ENCODE measurements at regions not wholly inside any gene's neighbourhood (a gene's known extent, or its start where the extent isn't known, plus 50 kb on each side); places are given as distances from the start of the nearest gene placed in this dataset.

DNA sequence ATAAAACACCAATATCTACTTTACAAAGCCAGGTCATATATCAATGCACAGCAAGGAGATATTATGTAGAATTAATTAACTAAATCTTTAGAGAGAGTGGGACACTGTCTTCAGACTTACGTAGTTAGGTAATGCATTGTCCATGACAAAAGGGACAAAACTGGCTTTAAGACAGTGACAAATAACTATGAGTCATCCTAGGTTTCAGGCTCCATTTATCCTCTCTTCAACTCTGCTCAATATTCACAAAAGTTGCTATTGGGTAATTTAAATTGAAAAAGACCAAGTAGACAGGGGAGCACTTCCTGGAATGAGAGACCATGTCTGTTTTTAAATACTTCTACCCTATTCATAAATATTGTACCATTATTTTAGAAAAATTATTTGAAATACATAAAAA lies 464.5 kb downstream of the ARL4A start:
- CTCF ChIA-PET = no interaction called here
- TF ChIP-seq, protein P1, sequence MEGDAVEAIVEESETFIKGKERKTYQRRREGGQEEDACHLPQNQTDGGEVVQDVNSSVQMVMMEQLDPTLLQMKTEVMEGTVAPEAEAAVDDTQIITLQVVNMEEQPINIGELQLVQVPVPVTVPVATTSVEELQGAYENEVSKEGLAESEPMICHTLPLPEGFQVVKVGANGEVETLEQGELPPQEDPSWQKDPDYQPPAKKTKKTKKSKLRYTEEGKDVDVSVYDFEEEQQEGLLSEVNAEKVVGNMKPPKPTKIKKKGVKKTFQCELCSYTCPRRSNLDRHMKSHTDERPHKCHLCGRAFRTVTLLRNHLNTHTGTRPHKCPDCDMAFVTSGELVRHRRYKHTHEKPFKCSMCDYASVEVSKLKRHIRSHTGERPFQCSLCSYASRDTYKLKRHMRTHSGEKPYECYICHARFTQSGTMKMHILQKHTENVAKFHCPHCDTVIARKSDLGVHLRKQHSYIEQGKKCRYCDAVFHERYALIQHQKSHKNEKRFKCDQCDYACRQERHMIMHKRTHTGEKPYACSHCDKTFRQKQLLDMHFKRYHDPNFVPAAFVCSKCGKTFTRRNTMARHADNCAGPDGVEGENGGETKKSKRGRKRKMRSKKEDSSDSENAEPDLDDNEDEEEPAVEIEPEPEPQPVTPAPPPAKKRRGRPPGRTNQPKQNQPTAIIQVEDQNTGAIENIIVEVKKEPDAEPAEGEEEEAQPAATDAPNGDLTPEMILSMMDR (IDR thresholded peaks at IDR 0.05; ENCODE audit: unreplicated experiment) = no peak
- no peak for DNase-seq
- no TSS peak for BruUV-seq (replicated peaks)
- no peaks in the 10 kb centered on the region for H3K9me3 Mint-ChIP-seq (ENCODE audit: low read depth, unreplicated experiment)
- intact Hi-C loops (cut with micrococcal nuclease; ENCODE audit: unreplicated experiment) = no loop called here
- no peak overlapping the region for H3K4me3 Mint-ChIP-seq (ENCODE audit: low read depth, unreplicated experiment)
- peaks cover 7% of the 10 kb centered on the region for H3K4me1 Mint-ChIP-seq (ENCODE audit: low read depth, unreplicated experiment)
- H3K27ac Mint-ChIP-seq (ENCODE audit: unreplicated experiment) = no peak overlapping the region
- H3K36me3 Mint-ChIP-seq (ENCODE audit: insufficient read depth, unreplicated experiment) = no peaks in the 10 kb centered on the region
- H3K27me3 Mint-ChIP-seq (ENCODE audit: unreplicated experiment) = no peaks in the 10 kb centered on the region

DNA sequence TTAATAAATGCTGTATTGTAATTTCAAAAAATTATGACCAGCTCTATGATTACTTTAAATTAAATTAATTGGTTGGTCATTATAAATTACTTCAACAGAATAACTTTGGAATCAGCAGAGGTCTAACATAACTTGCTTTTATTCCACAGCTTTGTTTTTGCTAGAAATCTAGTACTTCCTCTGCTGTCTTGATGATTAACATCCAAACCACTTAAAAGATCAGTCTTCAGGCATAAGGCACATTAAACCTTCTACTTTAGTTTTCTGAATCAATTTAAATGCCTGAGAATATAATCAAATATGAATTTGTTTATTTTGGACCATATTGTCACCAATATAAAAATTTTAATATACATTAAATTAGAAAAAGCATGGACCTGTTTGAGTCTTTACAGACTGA lies 465.3 kb downstream of the ARL4A start:
- TF ChIP-seq, protein P1 (IDR thresholded peaks at IDR 0.05; ENCODE audit: unreplicated experiment) = no peak
- Mint-ChIP-seq H3K36me3 (ENCODE audit: insufficient read depth, unreplicated experiment) (no peaks in the 10 kb centered on the region), H3K27ac (ENCODE audit: unreplicated experiment) (no peak overlapping the region), H3K27me3 (ENCODE audit: unreplicated experiment) (no peaks in the 10 kb centered on the region), H3K9me3 (ENCODE audit: low read depth, unreplicated experiment) (no peaks in the 10 kb centered on the region), H3K4me3 (ENCODE audit: low read depth, unreplicated experiment) (no peak overlapping the region), H3K4me1 (ENCODE audit: low read depth, unreplicated experiment) (peaks cover 7% of the 10 kb centered on the region)
- DNase-seq = no peak
- intact Hi-C loops (cut with micrococcal nuclease; ENCODE audit: unreplicated experiment) = no loop called here
- no TSS peak for BruUV-seq (replicated peaks)
- CTCF ChIA-PET = no interaction called here

DNA sequence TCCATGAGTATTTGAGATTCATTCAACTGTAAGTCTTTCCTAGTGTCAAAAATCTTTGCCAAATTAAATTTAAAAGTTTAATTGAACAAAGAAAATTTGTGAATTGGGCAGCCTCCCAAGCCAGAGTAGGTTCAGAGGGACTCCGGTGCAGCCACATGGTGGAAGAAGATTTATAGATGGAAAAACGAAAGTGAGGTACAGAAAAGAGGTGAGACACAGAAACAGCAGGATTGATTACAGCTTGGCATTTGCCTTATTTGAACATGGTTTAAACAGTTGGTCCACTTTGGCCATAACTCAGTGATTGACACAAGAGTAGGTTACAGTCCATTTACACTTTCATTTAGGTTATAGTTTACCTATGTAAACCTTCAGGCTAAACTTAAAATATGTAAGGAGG lies 465.8 kb downstream of the ARL4A start:
- no peaks in the 10 kb centered on the region for H3K9me3 Mint-ChIP-seq (ENCODE audit: low read depth, unreplicated experiment)
- CTCF ChIA-PET = no interaction called here
- no peaks in the 10 kb centered on the region for H3K27me3 Mint-ChIP-seq (ENCODE audit: unreplicated experiment)
- no peak overlapping the region for H3K27ac Mint-ChIP-seq (ENCODE audit: unreplicated experiment)
- intact Hi-C loops (cut with micrococcal nuclease; ENCODE audit: unreplicated experiment) = no loop called here
- TF ChIP-seq, protein P1 (IDR thresholded peaks at IDR 0.05; ENCODE audit: unreplicated experiment) = no peak
- no peaks in the 10 kb centered on the region for H3K36me3 Mint-ChIP-seq (ENCODE audit: insufficient read depth, unreplicated experiment)
- no TSS peak for BruUV-seq (replicated peaks)
- no peak overlapping the region for H3K4me3 Mint-ChIP-seq (ENCODE audit: low read depth, unreplicated experiment)
- peaks cover 7% of the 10 kb centered on the region for H3K4me1 Mint-ChIP-seq (ENCODE audit: low read depth, unreplicated experiment)
- DNase-seq = no peak

DNA sequence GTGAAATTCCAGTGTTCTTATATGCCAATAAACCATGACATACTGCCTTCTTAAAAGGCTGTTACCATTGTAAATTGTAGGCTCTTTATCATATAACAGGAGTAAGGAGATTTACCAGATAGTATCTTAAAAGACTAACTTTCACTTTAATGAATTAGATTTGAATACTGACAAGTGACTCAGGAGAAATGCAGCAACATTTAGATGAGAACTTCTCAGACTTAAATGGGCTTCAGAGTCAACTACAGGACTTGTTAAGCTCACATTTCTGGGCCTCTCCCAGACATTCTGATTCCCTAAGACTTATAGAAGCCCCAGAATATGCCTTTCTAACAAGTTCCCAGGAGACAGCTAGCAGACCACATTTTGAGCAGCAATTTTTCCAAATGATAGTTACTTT lies 466.3 kb downstream of the ARL4A start:
- CTCF ChIA-PET = no interaction called here
- Mint-ChIP-seq H3K9me3 (ENCODE audit: low read depth, unreplicated experiment) (no peaks in the 10 kb centered on the region), H3K36me3 (ENCODE audit: insufficient read depth, unreplicated experiment) (no peaks in the 10 kb centered on the region), H3K4me3 (ENCODE audit: low read depth, unreplicated experiment) (no peak overlapping the region), H3K4me1 (ENCODE audit: low read depth, unreplicated experiment) (peaks cover 7% of the 10 kb centered on the region), H3K27ac (ENCODE audit: unreplicated experiment) (no peak overlapping the region), H3K27me3 (ENCODE audit: unreplicated experiment) (no peaks in the 10 kb centered on the region)
- BruUV-seq (replicated peaks) = no TSS peak
- intact Hi-C loops (cut with micrococcal nuclease; ENCODE audit: unreplicated experiment) = no loop called here
- TF ChIP-seq, protein P1 (IDR thresholded peaks at IDR 0.05; ENCODE audit: unreplicated experiment) = no peak
- no peak for DNase-seq

DNA sequence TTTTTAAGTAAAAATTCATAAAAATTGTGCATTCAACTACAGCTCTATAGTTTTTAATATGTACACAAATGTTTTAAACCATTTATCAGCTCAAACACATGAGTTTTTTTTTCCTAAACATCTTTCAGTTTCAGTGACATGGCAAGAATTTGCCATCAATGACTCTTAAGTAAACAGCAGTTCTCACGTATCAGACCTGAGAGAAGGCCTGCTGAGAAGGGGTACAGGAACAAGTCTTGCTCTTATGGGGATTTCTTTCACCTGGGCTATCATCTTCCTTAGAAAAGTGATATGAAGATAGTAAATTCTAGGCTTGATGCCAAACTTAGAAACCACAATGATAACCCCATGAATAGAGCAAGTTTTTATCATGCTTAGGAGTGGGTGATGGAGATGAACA lies 467.8 kb downstream of the ARL4A start:
- BruUV-seq (replicated peaks) = no TSS peak
- no peaks in the 10 kb centered on the region for H3K27me3 Mint-ChIP-seq (ENCODE audit: unreplicated experiment)
- CTCF ChIA-PET = no interaction called here
- H3K4me1 Mint-ChIP-seq (ENCODE audit: low read depth, unreplicated experiment) = peaks cover 7% of the 10 kb centered on the region
- no peaks in the 10 kb centered on the region for H3K36me3 Mint-ChIP-seq (ENCODE audit: insufficient read depth, unreplicated experiment)
- TF ChIP-seq, protein P1 (IDR thresholded peaks at IDR 0.05; ENCODE audit: unreplicated experiment) = no peak
- H3K27ac Mint-ChIP-seq (ENCODE audit: unreplicated experiment) = no peak overlapping the region
- no peak overlapping the region for H3K4me3 Mint-ChIP-seq (ENCODE audit: low read depth, unreplicated experiment)
- DNase-seq = no peak
- intact Hi-C loops (cut with micrococcal nuclease; ENCODE audit: unreplicated experiment) = no loop called here
- no peaks in the 10 kb centered on the region for H3K9me3 Mint-ChIP-seq (ENCODE audit: low read depth, unreplicated experiment)
